Aorta (tissue), 5 donors: ENCODE measurements at regions not wholly inside any gene's neighbourhood (a gene's known extent, or its start where the extent isn't known, plus 50 kb on each side); places are given as distances from the start of the nearest gene placed in this dataset.
"Not testable (repeated sequence)": the region's sequence is repeated elsewhere in the genome, so short reads cannot be mapped to it uniquely, and the experiment has no call there.

Experiments
- ATAC-seq: fragments of 200-7000 bp; cut with Tn5 transposase; one replicate; pipeline ENCODE4 v1.9.1; 2022; ENCODE audit warnings: moderate library complexity; ENCODE audit not compliant: low FRiP score
- DNase-seq, 2 donors: peaks; one replicate each; pipeline ENCODE4 v3.0.0-alpha.2; 2020
- H3K27ac ChIP-seq, 2 donors: one replicate each; pipeline ENCODE4 v1.5.1; 2013; ENCODE audit warnings: low read length in 2 of 2, mild to moderate bottlenecking in 2 of 2, moderate library complexity in 2 of 2, control low read depth in 1 of 2, inconsistent platforms in 1 of 2, low read depth in 1 of 2
- H3K27me3 ChIP-seq, 2 donors: one replicate each; pipeline ENCODE4 v1.6.1; 2013; ENCODE audit warnings: control low read depth in 1 of 2, low read length in 1 of 2, mild to moderate bottlenecking in 1 of 2, moderate library complexity in 1 of 2; ENCODE audit not compliant: insufficient read depth in 2 of 2, control insufficient read depth in 1 of 2
- H3K36me3 ChIP-seq, 2 donors: one replicate each; pipeline ENCODE4 v1.6.1; 2013; ENCODE audit warnings: control low read depth in 1 of 2, low read length in 1 of 2, mild to moderate bottlenecking in 1 of 2; ENCODE audit not compliant: insufficient read depth in 2 of 2, control insufficient read depth in 1 of 2
- H3K4me1 ChIP-seq, 2 donors: one replicate each; pipeline ENCODE4 v1.6.1; 2013; ENCODE audit warnings: low read length in 2 of 2, control low read depth in 1 of 2, mild to moderate bottlenecking in 1 of 2, moderate library complexity in 1 of 2; ENCODE audit not compliant: insufficient read depth in 2 of 2, control insufficient read depth in 1 of 2
- H3K4me3 ChIP-seq, 2 donors: one replicate each; pipeline ENCODE4 v1.5.1; 2013; ENCODE audit warnings: low read length in 2 of 2, control low read depth in 1 of 2, mild to moderate bottlenecking in 1 of 2
- H3K9me3 ChIP-seq: one replicate; pipeline ENCODE4 v1.6.1; 2013; ENCODE audit warnings: mild to moderate bottlenecking, low read length; ENCODE audit not compliant: control insufficient read depth
- WGBS, 2 donors: extraction: QIAGEN DNeasy Blood & Tissue Kit; methylation state at CpG; one replicate each; pipeline ENCODE4 v1.1.7; 2013; 5-methylcytosine and 5-hydroxymethylcytosine counted together
- intact Hi-C, 2 donors: fragments of 100-400 bp; cut with DNase I; formaldehyde crosslinking; loops; one replicate each; pipeline versions ENCODE4 v1.14.2 to v1.15.0; 2022
- donor health status: healthy with polysubstance abuse.
- donor health status: Bipolar disorder and iron deficiency.
- donor health status: DM: no; HTN: no; CAD: no.
- donor health status: DM: no; HTN: no; CAD: no.
- donor health status: DM: yes; HTN: yes; CAD: no.

- H3K4me1 ChIP-seq: no peaks in the 10 kb centered on the region
- intact Hi-C loops: no loop called here
- no peaks in the 10 kb centered on the region for H3K27me3 ChIP-seq
- no peak overlapping the region for H3K4me3 ChIP-seq
- DNase-seq: no peak
- H3K27ac ChIP-seq: no peak overlapping the region
- no peaks in the 10 kb centered on the region for H3K9me3 ChIP-seq
- 94% methylated on average over 2 of the region's 2 CpGs for WGBS, 2 donors
- no peaks in the 10 kb centered on the region for H3K36me3 ChIP-seq
- no peak for ATAC-seq
Measured at GRCh38 chr21:25493722-25494121, 113.6 kb downstream of the MRPL39 start.

GRCh38 chr21:25491267-25491666 lies 116.0 kb downstream of the MRPL39 start:
- no peaks in the 10 kb centered on the region for H3K36me3 ChIP-seq
- H3K9me3 ChIP-seq: no peaks in the 10 kb centered on the region
- H3K27ac ChIP-seq: no peak overlapping the region
- ATAC-seq: no peak
- intact Hi-C loops: no loop called here
- H3K4me3 ChIP-seq: no peak overlapping the region
- H3K4me1 ChIP-seq: no peaks in the 10 kb centered on the region
- no peaks in the 10 kb centered on the region for H3K27me3 ChIP-seq
- DNase-seq: no peak
- WGBS, 2 donors: 86 to 89% methylated on average over 5 of the region's 5 CpGs

GRCh38 chr21:25490742-25491141 lies 116.5 kb downstream of the MRPL39 start:
- Histone ChIP-seq H3K36me3 (no peaks in the 10 kb centered on the region), H3K27me3 (no peaks in the 10 kb centered on the region), H3K27ac (no peak overlapping the region), H3K4me1 (no peaks in the 10 kb centered on the region), H3K9me3 (no peaks in the 10 kb centered on the region), H3K4me3 (no peak overlapping the region)
- intact Hi-C loops: no loop called here
- ATAC-seq: no peak
- DNase-seq: no peak

GRCh38 chr21:25489673-25490072 lies 117.6 kb downstream of the MRPL39 start:
- no peak for DNase-seq
- H3K9me3 ChIP-seq: no peaks in the 10 kb centered on the region
- H3K36me3 ChIP-seq: no peaks in the 10 kb centered on the region
- intact Hi-C loops: no loop called here
- H3K27me3 ChIP-seq: no peaks in the 10 kb centered on the region
- H3K4me1 ChIP-seq: no peaks in the 10 kb centered on the region
- H3K27ac ChIP-seq: no peak overlapping the region
- no peak for ATAC-seq
- WGBS, 2 donors: 50 to 72% methylated on average over 3 of the region's 3 CpGs
- no peak overlapping the region for H3K4me3 ChIP-seq

- Histone ChIP-seq H3K4me3 (no peak overlapping the region), H3K36me3 (no peaks in the 10 kb centered on the region), H3K27me3 (no peaks in the 10 kb centered on the region), H3K9me3 (no peaks in the 10 kb centered on the region), H3K27ac (no peak overlapping the region), H3K4me1 (no peaks in the 10 kb centered on the region)
- ATAC-seq: no peak
- intact Hi-C loops: no loop called here
- no peak for DNase-seq
- 44 to 55% methylated on average over 3 of the region's 3 CpGs for WGBS, 2 donors
Measured at GRCh38 chr21:25487046-25487594, 120.2 kb downstream of the MRPL39 start.

- WGBS, 2 donors: 80 to 84% methylated on average over 2 of the region's 2 CpGs
- ATAC-seq (no peak), DNase-seq (no peak)
- intact Hi-C loops: no loop called here
- Histone ChIP-seq H3K36me3 (no peaks in the 10 kb centered on the region), H3K27me3 (no peaks in the 10 kb centered on the region), H3K4me3 (no peak overlapping the region), H3K4me1 (no peaks in the 10 kb centered on the region), H3K27ac (no peak overlapping the region), H3K9me3 (no peaks in the 10 kb centered on the region)
Measured at GRCh38 chr21:25485914-25486313, 121.4 kb downstream of the MRPL39 start.

GRCh38 chr21:25467896-25468295 lies 139.4 kb downstream of the MRPL39 start:
- ATAC-seq: no peak
- no peak for DNase-seq
- no peaks in the 10 kb centered on the region for H3K27me3 ChIP-seq
- no peak overlapping the region for H3K27ac ChIP-seq
- intact Hi-C loops: no loop called here
- H3K4me3 ChIP-seq: no peak overlapping the region
- H3K4me1 ChIP-seq: no peaks in the 10 kb centered on the region
- no peaks in the 10 kb centered on the region for H3K9me3 ChIP-seq
- H3K36me3 ChIP-seq: no peaks in the 10 kb centered on the region

- DNase-seq, H3K27me3 ChIP-seq, H3K4me1 ChIP-seq, H3K4me3 ChIP-seq, H3K36me3 ChIP-seq, H3K27ac ChIP-seq, H3K9me3 ChIP-seq, intact Hi-C loops, ATAC-seq: not testable (repeated sequence)
- 90 to 93% methylated on average over 5 of the region's 5 CpGs for WGBS, 2 donors
Measured at GRCh38 chr21:25467071-25467470, 140.2 kb downstream of the MRPL39 start.

GRCh38 chr21:25466470-25466869 lies 140.8 kb downstream of the MRPL39 start:
- Histone ChIP-seq H3K27me3 (no peaks in the 10 kb centered on the region), H3K36me3 (no peaks in the 10 kb centered on the region), H3K4me1 (no peaks in the 10 kb centered on the region), H3K4me3 (no peak overlapping the region), H3K27ac (no peak overlapping the region), H3K9me3 (no peaks in the 10 kb centered on the region)
- ATAC-seq (no peak), DNase-seq (no peak)
- 97 to 100% methylated on average over 2 of the region's 2 CpGs for WGBS, 2 donors
- intact Hi-C loops: no loop called here
